NCI-H146 (cell line): ENCODE measurements at regions not wholly inside any gene's neighbourhood (a gene's known extent, or its start where the extent isn't known, plus 50 kb on each side); places are given as distances from the start of the nearest gene placed in this dataset.

Experiments used
- DNase-seq: peaks from one replicate; lab custom pipeline; 2025; lab: John Stamatoyannopoulos, UW

GRCh38 chr17:17417718-17418181 is 59.0 kb upstream of the MED9 start:
- DNase-seq, result peak; percentile 20

GRCh38 chr17:17419166-17419565 is 57.6 kb upstream of the MED9 start:
- DNase-seq, result no peak

DNA sequence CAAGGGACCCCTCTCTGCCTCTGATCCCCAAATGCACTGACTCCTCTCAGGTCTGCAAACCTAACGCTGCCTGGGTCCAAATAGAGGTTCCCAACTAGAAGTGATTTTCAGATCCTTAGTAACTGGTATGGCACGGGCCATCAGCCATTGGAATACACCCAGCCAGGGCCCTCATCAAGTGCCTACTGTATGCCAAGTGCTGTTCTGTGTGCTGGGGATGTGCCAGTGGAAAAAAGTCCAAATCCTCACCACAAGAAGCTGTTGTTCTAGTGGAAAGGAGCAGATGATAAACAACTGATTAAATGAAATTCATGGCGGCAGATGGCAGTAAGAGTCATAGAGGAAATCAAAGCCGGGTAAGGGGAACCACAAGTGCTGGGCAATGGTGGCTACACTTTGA is 57.2 kb upstream of the MED9 start:
- DNase-seq, result no peak

DNA sequence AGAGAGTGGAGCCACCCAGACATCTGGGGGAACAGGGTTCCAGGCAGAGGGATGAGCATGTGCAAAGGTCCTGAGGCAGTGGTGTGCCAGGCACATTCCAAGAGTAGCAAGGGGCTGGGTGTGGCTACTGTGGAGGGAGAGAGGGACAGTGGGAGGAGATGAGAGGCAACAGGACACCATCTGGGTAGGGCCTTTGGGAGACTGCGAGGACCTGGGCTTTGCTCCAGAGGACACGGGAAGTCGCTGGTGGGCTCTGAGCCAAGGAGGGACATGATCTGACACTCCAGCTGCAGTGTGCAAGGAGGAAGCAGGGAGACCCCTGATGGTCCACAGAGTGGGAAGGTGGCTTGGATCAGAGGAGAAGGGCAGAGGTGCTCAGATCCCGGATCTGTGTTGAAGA is 56.7 kb upstream of the MED9 start:
- DNase-seq, result no peak

DNA sequence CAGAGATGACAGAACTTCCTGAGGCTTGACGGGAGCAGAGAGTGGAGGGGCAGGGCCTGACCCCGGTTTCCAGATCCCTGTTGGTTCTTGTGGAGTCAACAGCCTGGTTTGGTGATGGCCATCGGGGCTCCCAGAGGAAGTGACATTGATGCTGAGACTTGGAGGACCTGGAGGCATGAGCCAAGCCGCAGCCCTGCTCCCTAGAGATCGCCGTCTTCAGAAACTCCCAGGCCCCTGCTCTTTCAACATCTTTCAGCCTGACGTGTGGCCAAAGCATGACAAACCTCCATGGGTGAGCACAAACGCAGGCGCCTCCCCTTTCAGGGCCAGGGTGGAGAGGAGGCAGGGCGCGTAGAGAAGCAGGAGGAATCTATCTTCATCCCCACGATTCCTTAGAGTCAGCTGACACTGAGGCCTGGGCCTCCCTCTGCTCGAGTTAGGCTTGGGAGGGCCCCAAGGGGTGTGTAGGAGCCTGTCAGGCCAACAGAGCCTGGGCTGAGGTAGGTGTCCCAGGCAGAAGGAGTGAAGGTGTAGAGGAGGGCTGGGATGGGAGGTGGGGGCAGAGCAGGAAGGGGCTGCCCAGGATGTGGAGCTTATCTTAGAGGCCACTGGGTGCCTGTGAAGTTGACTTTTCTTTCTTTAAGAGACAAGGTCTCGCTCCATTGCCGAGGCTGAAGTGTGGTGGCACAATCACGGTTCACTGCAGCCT is 56.1 kb upstream of the MED9 start:
- DNase-seq, result no peak

GRCh38 chr17:17421346-17422216 is 55.2 kb upstream of the MED9 start:
- no peak for DNase-seq

- no peak for DNase-seq
Observed at GRCh38 chr17:17422217-17422610, 54.6 kb upstream of the MED9 start.

DNA sequence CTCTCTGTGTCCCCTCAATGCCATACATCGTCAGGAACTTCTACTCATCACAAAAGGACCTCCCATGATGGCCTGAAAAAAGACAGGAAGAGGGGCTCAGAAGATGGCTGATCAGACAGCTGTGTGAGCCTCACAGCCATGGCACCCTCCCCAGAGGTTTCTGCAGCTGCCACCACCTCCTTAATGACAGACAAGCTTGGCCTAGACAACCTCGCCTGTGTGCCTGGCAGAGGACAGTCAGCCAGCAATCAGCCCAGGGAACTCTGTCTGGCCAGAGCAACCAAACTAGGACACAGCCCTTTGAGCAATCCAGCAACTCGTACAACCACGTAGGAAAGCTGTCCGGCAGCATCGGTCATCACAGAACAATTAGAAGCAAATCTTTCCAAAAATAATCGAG is 54.2 kb upstream of the MED9 start:
- no peak for DNase-seq

DNA sequence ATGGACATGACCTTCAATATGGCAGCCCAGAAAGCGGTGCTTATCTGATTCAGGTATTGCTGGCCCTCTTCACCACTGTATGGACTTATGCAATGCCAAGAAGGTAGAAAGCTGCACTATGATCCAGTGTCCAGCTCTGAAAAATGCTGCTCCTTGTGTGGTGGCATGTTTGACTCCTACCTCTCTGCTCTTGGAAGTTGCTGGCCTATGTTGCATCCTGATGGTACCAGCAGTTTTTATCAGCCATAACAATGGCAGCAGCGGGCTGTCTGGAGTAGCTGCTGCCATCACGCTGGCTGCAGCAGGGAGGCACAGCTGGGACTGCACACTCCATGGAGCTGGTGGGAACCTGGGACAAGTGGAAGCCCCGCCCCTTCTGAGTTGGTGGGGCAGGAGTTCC is 53.1 kb upstream of the MED9 start:
- no peak for DNase-seq

GRCh38 chr17:17424552-17424951 is 52.2 kb upstream of the MED9 start:
- DNase-seq, result no peak

DNA sequence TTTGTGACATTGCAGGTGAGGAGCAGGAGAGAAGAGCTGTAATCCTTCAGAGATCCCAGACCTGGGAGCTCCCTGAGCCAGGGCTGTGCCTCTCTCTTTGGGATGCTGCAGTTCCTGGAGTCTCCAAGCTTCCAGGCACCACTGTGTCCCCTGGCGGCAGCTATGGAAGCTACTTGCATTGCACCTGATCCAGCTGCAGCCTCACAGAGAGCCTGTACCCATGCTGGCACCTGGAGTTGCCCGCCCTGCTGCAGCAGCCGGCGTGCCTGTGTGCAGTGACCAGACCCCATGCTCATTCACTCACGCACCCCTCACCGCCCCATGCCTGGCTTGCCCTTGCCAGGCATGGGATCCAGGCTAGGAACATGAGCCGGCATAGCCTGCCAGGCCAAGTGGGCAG is 51.8 kb upstream of the MED9 start:
- no peak for DNase-seq

DNA sequence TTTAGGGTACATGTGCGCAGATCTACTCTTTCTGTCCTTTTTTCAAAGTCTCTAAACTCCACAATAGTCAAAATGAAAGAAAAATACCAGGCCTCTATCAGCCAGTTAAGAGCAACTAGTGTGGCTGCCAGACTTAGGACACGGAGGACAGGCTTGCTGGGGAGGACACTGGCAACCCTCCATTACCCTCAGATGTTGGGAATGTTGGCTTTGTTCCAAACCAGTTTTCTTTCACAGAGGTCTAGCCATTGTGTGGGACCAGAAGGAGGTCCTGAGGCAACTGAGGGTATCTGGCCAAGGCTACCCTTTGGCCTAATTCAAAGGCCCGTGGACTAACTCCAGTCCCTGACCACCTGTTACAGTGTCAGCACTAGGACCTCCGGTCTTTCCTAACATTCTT is 51.2 kb upstream of the MED9 start:
- DNase-seq, result no peak

DNA sequence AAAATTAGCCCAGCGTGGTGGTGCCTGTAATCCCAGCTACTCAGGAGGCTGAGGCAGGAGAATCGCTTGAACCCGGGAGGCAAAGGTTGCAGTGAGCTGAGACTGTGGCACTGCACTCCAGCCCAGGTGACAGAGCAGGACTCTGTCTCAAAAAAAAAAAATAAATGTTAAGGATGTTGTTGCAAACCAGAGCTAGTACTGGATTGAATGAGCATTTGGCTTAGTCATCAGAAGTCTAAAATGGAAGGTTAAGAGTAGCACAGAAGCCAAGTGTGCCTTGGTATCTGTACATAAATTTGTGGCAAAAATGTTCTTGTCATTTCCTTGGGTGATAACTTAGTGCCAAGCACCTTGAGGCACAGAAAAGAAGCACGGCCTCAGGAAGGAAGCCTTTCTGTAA is 50.6 kb upstream of the MED9 start:
- no peak for DNase-seq
